ENCODE measurements at regions not wholly inside any gene's neighbourhood (a gene's known extent, or its start where the extent isn't known, plus 50 kb on each side); places are given as distances from the start of the nearest gene placed in this dataset.

DNA sequence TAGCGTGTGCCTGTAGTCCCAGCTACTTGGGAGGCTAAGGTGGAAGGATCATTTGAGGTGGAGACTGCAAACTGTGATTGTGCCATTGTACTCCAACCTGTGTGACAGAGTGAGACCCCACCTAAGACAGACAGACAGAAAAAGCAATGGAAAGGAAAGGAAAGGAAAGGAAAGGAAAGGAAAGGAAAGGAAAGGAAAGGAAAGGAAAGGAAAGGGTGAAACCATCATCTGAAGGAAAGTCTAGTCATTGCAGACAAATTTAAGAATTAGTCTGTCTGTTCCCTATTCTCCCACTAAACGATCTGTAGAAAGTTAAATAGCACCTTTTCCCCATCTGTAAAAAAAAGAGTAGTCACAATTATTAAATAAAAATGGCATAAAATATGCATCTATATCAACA, 91.1 kb upstream of the SKAP2 start (continued):
- TF ChIP-seq TCFL5 (CRISPR knock-in tag; conservative IDR thresholded peaks at IDR 0.05) (no peak), EGR1 (conservative IDR thresholded peaks at IDR 0.05) (no peak), TAF7 (tag; IDR thresholded peaks at IDR 0.05) (no peak), MIER1 (IDR thresholded peaks at IDR 0.05; ENCODE audit: low read depth) (no peak), TRIM24 (IDR thresholded peaks at IDR 0.05) (no peak), NCOR1 (IDR thresholded peaks at IDR 0.05) (no peak)

DNA sequence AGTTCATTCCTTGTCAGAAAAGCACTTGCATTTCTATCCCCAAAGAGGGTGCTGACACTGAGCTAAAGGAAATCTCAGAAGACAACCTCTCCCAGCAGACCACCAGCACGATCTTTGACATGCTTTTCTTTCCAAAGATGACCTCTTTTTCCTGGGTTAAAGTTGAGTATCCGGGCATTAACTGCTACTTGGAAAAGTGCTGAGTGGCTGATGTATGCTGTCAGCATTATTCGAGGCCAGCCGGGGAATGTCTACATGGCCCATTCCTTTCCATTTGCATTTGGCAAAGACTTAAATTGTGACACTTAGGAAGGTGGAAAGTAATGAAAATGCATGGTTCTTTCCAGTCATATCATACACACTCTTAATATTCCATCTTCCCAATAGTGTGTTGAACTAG, 90.6 kb upstream of the SKAP2 start:
- in situ Hi-C loops (cut with MboI), result no loop called here
- peaks cover 0 to 3% of the 10 kb centered on the region in 2 experiments; a peak in 1 of 5 replicates for H3K27me3 ChIP-seq (ENCODE audit: control insufficient read depth in 2 of 2, insufficient read depth in 2 of 2, low read length in 2 of 2)
- no peak overlapping the region for H3K4me3 ChIP-seq
- BruUV-seq (replicated peaks), result no TSS peak
- no peak for FAIRE-seq
- no peak overlapping the region for H3K4me2 ChIP-seq (ENCODE audit: insufficient read depth, low read length)
- no peaks in the 10 kb centered on the region for H3K36me3 ChIP-seq (ENCODE audit: control insufficient read depth, insufficient read depth, low read length)
- intact Hi-C loops (cut with micrococcal nuclease), result no loop called here
- no peaks in the 10 kb centered on the region for H3K9me1 ChIP-seq (ENCODE audit: control insufficient read depth, insufficient read depth, low read length)
- 2% methylated on average over 4 of the region's 4 CpGs for WGBS (ENCODE audit: insufficient coverage, low coverage, missing lambda C conversion rate)
- H3K9ac ChIP-seq (ENCODE audit: insufficient read depth in 1 of 2, low read depth in 2 of 2, low read length in 2 of 2), result no peak overlapping the region
- POLR2A ChIA-PET, result no interaction called here
- no peaks in the 10 kb centered on the region for H3K9me3 ChIP-seq (replicated peaks; ENCODE audit: control insufficient read depth, insufficient read depth, low read depth, low read length)
- no peak for DNase-seq (ENCODE audit: extremely low read depth in 1 of 4, low spot score in 3 of 4)
- H3K79me2 ChIP-seq (ENCODE audit: control insufficient read depth, insufficient read depth, low read length), result no peaks in the 10 kb centered on the region
- H2AFZ ChIP-seq (ENCODE audit: low read depth, low read length), result no peak overlapping the region
- no peaks in the 10 kb centered on the region for H4K20me1 ChIP-seq (replicated peaks; ENCODE audit: control insufficient read depth, insufficient read depth, low read length)
- no peak for ATAC-seq
- no peak overlapping the region for H3K27ac ChIP-seq (ENCODE audit: extremely low read depth, low read depth, low read length)
- no peaks in the 10 kb centered on the region for H3K4me1 ChIP-seq (replicated peaks in 1 of 2; ENCODE audit: control insufficient read depth in 2 of 2, insufficient read depth in 2 of 2, low read length in 2 of 2)
- CTCF ChIA-PET (ENCODE audit: low intra/inter-chr PET ratio), result no interaction called here
- TF ChIP-seq, protein P1, sequence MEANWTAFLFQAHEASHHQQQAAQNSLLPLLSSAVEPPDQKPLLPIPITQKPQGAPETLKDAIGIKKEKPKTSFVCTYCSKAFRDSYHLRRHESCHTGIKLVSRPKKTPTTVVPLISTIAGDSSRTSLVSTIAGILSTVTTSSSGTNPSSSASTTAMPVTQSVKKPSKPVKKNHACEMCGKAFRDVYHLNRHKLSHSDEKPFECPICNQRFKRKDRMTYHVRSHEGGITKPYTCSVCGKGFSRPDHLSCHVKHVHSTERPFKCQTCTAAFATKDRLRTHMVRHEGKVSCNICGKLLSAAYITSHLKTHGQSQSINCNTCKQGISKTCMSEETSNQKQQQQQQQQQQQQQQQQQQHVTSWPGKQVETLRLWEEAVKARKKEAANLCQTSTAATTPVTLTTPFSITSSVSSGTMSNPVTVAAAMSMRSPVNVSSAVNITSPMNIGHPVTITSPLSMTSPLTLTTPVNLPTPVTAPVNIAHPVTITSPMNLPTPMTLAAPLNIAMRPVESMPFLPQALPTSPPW (CRISPR knock-in tag; IDR thresholded peaks at IDR 0.05), result no peak
- TF ChIP-seq, protein P2, sequence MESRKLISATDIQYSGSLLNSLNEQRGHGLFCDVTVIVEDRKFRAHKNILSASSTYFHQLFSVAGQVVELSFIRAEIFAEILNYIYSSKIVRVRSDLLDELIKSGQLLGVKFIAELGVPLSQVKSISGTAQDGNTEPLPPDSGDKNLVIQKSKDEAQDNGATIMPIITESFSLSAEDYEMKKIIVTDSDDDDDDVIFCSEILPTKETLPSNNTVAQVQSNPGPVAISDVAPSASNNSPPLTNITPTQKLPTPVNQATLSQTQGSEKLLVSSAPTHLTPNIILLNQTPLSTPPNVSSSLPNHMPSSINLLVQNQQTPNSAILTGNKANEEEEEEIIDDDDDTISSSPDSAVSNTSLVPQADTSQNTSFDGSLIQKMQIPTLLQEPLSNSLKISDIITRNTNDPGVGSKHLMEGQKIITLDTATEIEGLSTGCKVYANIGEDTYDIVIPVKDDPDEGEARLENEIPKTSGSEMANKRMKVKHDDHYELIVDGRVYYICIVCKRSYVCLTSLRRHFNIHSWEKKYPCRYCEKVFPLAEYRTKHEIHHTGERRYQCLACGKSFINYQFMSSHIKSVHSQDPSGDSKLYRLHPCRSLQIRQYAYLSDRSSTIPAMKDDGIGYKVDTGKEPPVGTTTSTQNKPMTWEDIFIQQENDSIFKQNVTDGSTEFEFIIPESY (CRISPR knock-in tag; IDR thresholded peaks at IDR 0.05), result no peak
- TF ChIP-seq RUNX1 (IDR thresholded peaks at IDR 0.05; ENCODE audit: low read depth) (no peak), MYNN (IDR thresholded peaks at IDR 0.05) (no peak), MYNN (CRISPR knock-in tag; IDR thresholded peaks at IDR 0.05) (no peak), KLF13 (tag; IDR thresholded peaks at IDR 0.05; ENCODE audit: borderline replicate concordance, low read depth) (no peak), TSHZ1 (CRISPR knock-in tag; IDR thresholded peaks at IDR 0.05) (no peak)
- TF ChIP-seq, protein P3, sequence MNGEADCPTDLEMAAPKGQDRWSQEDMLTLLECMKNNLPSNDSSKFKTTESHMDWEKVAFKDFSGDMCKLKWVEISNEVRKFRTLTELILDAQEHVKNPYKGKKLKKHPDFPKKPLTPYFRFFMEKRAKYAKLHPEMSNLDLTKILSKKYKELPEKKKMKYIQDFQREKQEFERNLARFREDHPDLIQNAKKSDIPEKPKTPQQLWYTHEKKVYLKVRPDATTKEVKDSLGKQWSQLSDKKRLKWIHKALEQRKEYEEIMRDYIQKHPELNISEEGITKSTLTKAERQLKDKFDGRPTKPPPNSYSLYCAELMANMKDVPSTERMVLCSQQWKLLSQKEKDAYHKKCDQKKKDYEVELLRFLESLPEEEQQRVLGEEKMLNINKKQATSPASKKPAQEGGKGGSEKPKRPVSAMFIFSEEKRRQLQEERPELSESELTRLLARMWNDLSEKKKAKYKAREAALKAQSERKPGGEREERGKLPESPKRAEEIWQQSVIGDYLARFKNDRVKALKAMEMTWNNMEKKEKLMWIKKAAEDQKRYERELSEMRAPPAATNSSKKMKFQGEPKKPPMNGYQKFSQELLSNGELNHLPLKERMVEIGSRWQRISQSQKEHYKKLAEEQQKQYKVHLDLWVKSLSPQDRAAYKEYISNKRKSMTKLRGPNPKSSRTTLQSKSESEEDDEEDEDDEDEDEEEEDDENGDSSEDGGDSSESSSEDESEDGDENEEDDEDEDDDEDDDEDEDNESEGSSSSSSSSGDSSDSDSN (IDR thresholded peaks at IDR 0.05; ENCODE audit: borderline replicate concordance in 1 of 2, low read depth in 2 of 2, low read length in 2 of 2), result no peak

Data from K562 (cell line).